GM20000 (cell line): ENCODE measurements at regions not wholly inside any gene's neighbourhood (a gene's known extent, or its start where the extent isn't known, plus 50 kb on each side); places are given as distances from the start of the nearest gene placed in this dataset.
A peak's percentile ranks its signal among the peaks of the same experiment; 100 is the strongest.
"Not testable (repeated sequence)": the region's sequence is repeated elsewhere in the genome, so short reads cannot be mapped to it uniquely, and the experiment has no call there.

ENCODE experiments used
- DNase-seq: peaks from one replicate; pipeline ENCODE4 v3.0.0; 2012; ENCODE audit warnings: low spot score
- CTCF ChIP-seq: IDR thresholded peaks from 2 replicates; pipeline ENCODE4 v1.5.1; 2012; ENCODE audit warnings: mild to moderate bottlenecking, control low read depth; ENCODE audit errors: extremely low read depth, missing control alignments

- DNase-seq, result no peak
Measured at GRCh38 chr3:6301626-6302025, 559.3 kb upstream of the GRM7 start.

GRCh38 chr3:6315906-6316305, 545.0 kb upstream of the GRM7 start:
- no peak for DNase-seq
- TF ChIP-seq CTCF, result no peak

More at GRCh38 chr3:6301626-6302025, 559.3 kb upstream of the GRM7 start:
- TF ChIP-seq CTCF, result no peak

GRCh38 chr3:6321999-6322398, 538.9 kb upstream of the GRM7 start:
- TF ChIP-seq CTCF, result no peak
- DNase-seq, result no peak

GRCh38 chr3:6326771-6327170, 534.1 kb upstream of the GRM7 start:
- no peak for DNase-seq
- no peak for TF ChIP-seq CTCF

GRCh38 chr3:6340980-6341325, 520.0 kb upstream of the GRM7 start:
- DNase-seq, result not testable (repeated sequence)

GRCh38 chr3:6351752-6352151, 509.2 kb upstream of the GRM7 start:
- TF ChIP-seq CTCF, result no peak
- peak; percentile 10 for DNase-seq

GRCh38 chr3:6354653-6355052, 506.3 kb upstream of the GRM7 start:
- TF ChIP-seq CTCF, result no peak
- DNase-seq, result no peak

- TF ChIP-seq CTCF, result no peak
- DNase-seq, result no peak
Measured at GRCh38 chr3:6362406-6362805, 498.5 kb upstream of the GRM7 start.
